NCI-H2196 treated with DMSO at 0.1 percent for 48 hours (cell line): ENCODE measurements at regions not wholly inside any gene's neighbourhood (a gene's known extent, or its start where the extent isn't known, plus 50 kb on each side); places are given as distances from the start of the nearest gene placed in this dataset.

Source experiments
- DNase-seq: peaks from one replicate; lab custom pipeline; 2025; ENCODE audit not compliant: unreplicated experiment; lab: John Stamatoyannopoulos, UW

DNA sequence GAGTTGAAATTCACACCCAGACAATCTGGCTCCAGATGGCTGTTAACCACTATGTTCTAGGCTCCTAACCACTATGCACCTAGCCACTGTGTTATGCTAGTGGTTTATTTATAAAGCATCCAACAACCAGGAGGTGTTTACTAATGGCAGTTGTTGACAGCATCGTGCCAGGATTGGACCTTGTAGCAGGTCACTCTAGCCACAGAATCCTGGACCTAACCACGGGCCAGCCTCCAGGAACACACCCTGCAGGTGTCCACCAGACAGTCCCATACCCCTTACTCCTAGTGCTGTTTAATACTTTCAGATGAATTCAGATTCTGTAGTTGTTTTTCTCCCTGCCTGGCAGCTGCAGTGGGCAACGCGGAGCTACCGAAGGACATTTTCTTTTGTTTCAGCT lies 109.4 kb upstream of the MYL2 start:
- no peak for DNase-seq

GRCh38 chr12:111029305-111029704 lies 108.9 kb upstream of the MYL2 start:
- no peak for DNase-seq

- no peak for DNase-seq
Measured at GRCh38 chr12:111028830-111029229, 108.5 kb upstream of the MYL2 start.

DNA sequence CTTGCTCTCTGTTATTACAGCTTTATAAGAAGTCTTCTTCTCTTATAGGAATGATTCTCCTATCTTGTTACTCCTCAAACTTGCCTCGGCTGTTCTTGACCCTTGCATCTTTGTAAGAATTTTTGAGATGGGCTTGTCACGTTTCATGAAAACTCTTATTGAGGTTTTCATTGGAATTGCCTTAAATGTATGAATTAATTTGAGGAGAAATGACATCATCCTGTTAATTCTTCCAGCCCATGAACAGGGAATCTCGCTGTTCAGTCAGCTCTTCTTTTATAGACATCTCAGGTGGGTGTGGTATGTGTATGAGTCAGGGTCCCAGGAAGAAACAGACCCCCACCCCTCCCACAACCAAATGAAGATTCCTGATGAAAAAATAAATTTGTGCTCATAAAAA lies 107.1 kb upstream of the MYL2 start:
- no peak for DNase-seq

DNA sequence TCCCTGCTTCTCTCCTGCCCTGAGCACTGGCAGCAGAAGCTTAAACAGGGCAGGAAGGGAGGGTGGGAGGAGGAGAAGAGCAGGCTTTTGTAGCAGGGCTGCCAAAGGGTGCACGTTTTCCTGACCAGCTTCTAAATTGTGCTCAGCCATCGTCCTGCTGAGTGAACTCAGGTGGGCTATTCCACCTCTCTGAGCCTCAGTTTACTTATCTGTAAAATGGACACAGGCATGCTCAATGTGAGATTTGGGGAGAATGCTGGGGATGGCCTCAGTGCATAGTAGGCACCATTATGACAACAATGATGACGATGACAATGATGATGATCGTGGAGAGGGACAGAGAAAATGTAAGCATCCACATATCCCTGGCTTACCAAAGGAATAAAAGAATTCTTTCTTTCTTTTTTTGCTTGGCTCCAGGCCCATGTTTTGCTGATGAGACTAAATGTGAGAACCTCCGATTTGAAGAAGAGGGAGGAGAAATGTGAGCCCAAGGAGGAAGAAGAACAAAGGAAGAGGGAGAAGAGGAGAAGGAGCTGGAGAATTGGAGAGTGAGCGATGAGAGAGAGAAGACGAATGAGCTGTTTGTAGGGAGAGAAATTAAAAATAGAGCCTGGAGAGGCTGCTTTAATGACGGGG lies 105.5 kb upstream of the MYL2 start:
- no peak for DNase-seq

GRCh38 chr12:111025301-111025700 lies 104.9 kb upstream of the MYL2 start:
- no peak for DNase-seq

GRCh38 chr12:111024205-111024801 lies 103.9 kb upstream of the MYL2 start:
- no peak for DNase-seq

GRCh38 chr12:111022386-111022785 lies 102.0 kb upstream of the MYL2 start:
- no peak for DNase-seq

DNA sequence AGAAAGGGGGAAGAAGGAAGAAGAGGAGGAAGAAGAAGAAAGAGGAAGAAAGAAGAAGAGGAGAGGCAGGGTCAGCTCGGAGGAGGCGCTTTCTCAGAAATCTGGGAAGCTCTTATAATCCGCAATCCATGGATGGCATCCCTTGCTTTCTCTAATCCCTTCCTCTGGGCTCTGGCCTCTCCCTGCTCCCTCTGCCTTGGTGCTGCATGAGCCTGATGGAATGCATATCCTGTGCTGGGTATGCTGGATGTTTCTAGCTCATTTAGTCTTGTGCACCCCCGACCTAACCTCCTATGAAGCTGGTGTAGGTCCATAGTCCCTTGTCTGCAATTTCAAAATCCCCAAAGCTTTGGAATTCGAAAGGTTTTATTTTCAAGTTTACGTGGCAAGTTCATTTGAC lies 94.2 kb upstream of the MYL2 start:
- no peak for DNase-seq

GRCh38 chr12:111012918-111013317 lies 92.5 kb upstream of the MYL2 start:
- no peak for DNase-seq

DNA sequence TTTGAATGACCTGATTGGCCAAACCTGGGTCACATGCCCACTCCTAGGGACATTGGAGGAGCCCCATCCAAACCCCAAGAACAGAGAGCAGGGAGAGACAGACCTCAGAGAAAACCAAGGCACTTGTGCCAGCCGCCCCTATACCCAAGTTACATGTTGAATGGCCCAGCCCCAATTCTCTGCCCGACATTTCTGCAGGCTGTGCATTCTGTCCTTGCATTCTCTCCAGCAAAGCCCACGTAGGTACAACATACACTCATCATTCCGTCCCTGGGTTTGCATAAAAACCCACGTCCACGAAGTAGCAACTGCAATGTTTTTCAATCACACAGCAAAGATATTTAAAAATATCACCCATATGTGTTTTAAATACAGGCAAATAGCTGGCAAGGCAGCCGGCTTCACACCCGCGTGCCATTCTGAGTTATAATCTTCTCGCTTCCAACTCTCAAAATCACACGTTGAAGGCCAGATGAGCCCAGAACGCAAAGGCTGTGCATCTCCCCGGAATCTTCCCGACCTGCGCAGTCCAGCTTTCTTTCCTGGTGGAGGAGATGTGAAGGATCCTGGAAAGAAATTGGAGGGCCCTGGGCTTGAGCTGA lies 91.7 kb upstream of the MYL2 start:
- DNase-seq = no peak

- DNase-seq = no peak
Measured at GRCh38 chr12:111010916-111011657, 90.7 kb upstream of the MYL2 start.

DNA sequence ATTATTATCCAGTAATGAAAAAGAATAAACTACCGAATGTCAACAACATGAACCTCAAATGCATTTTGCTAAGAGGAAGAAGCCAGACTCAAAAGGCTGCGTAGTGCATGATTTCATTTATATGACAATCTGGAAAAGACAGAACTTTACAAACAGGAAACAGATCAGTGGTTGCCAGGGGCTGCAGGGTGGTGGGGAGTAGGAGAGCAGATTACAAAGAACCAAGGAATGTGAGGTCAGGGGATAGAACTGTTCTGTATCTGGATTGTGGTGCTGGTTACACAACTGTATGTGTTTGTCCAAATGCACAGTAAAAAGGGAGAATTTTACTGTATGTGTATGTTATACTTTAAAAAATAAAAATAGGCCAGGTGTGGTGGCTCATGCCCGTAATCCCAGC lies 89.7 kb upstream of the MYL2 start:
- DNase-seq = no peak

DNA sequence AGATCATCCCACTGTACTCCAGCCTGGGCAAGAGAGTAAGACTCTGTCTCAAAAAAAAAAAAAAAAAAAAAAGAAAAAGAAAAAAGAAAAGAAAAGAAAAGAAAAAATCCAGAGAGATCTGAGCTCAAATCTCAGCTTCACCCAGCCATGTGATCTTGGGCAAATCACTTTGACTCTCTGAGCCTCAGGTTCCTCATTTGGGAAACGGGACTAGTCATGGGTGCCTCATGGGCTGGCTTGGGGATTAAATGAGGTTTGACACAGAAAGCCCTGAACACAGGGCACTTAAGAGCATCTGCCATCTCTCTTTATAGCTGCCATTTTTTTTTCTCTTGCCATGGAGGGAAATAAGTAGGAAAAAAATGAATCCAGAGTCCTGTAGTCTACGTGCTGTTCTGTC lies 86.2 kb upstream of the MYL2 start:
- DNase-seq = no peak

GRCh38 chr12:110998971-110999370 lies 78.6 kb upstream of the MYL2 start:
- DNase-seq = no peak

DNA sequence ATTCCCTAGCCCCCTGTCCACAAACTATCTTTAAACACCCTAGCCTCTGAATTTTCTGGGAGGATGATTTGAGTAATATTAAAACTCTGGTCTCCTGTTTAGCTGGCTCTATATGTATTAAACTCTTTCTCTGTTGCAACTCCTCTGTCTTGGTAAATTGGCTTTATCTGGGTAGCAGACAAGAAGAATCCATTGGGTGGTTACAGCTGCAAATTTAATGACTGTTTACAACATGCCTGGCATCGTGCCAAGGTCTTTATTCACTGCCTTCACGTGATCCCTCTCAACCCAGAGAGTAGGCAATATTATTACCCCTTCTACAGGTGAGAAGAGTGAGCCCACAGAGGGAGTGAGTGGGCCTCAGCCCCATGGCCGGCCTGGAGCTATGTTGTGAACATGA lies 77.8 kb upstream of the MYL2 start:
- DNase-seq = no peak

GRCh38 chr12:110996415-110996814 lies 76.0 kb upstream of the MYL2 start:
- no peak for DNase-seq

DNA sequence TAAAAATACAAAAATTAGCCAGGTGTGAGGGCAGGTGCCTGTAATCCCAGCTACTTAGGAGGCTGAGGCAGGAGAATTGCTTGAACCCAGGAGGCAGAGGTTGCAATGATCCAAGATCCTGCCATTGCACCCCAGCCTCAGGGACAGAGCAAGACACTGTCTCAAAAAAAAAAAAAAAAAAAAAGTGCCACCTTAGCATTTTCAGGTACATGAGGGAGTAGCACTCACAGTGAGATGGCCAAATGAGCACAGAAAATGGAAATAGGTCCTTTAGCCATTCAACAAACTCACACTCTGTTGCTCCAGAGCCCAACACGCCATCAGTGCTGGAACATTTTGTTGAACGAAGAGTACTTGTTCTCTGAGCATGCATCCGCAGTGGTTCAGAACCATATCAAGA lies 75.2 kb upstream of the MYL2 start:
- DNase-seq = no peak

DNA sequence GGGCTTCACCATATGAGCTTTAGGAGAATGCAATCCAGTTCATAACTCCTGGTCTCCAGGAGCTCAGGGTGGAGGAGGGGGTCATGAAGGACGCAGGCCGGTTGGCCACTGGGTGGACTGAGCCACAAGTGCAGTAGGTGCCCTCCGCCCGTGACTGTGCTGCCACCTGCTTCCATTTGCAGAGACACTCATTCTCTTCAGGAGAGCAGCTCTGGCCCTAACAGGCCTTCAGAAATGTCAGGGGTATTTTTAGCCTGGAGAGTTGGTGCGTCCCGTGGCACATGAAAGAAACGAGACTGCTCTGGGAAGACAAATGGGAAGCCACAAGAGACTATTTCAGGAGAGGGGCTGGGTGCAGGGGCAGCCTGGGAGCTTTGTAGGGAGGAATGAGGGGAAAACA lies 74.6 kb upstream of the MYL2 start:
- no peak for DNase-seq

- DNase-seq = no peak
Measured at GRCh38 chr12:110993434-110993833, 73.1 kb upstream of the MYL2 start.

GRCh38 chr12:110992909-110993308 lies 72.5 kb upstream of the MYL2 start:
- no peak for DNase-seq

DNA sequence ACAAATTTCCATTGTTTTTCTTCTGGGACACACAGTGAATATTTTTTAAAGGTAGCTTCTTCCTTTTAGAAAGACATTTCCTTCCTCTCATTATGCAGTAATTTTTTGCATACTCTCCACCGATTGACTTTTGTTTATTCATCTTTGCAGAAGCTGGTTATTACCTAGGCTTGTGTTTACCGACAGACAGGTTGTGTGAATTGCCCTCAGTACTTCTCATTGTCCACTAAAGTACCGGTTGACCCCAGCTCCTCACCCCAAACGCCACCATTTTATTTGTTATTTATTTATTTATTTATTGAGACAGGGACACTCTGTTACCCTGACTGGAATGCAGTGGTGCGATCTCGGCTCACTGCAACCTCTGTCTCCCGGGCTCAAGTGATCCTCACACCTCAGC lies 63.4 kb upstream of the MYL2 start:
- DNase-seq = no peak
